Heart left ventricle (tissue), 16 donors: ENCODE measurements at regions not wholly inside any gene's neighbourhood (a gene's known extent, or its start where the extent isn't known, plus 50 kb on each side); places are given as distances from the start of the nearest gene placed in this dataset.

ENCODE experiments used
- ATAC-seq, 4 donors: fragments of 200-7000 bp; cut with Tn5 transposase; one replicate each; pipeline ENCODE4 v1.9.1; 2020 to 2022; ENCODE audit warnings: moderate library complexity in 4 of 4, mild to moderate bottlenecking in 3 of 4, moderate number of reproducible peaks in 1 of 4
- DNase-seq, 5 donors: peaks; one replicate each; pipeline ENCODE4 v3.0.0-alpha.2; 2020
- H3K27ac ChIP-seq, 12 donors: fragments of 200-600 bp; sonication (generic) in 4 of 12; one replicate each; pipeline versions ENCODE4 v1.5.0 to v1.8.0; 2016 to 2022; ENCODE audit warnings: mild to moderate bottlenecking in 2 of 12
- H3K27me3 ChIP-seq, 9 donors: fragments of 200-600 bp; sonication (generic) in 2 of 9; one replicate each; pipeline versions ENCODE4 v1.5.1 to v1.8.0; 2016 to 2022; ENCODE audit warnings: mild to moderate bottlenecking in 3 of 9
- H3K36me3 ChIP-seq, 9 donors: fragments of 200-600 bp; sonication (generic) in 2 of 9; one replicate each; pipeline versions ENCODE4 v1.5.0 to v1.8.0; 2018 to 2022; ENCODE audit warnings: mild to moderate bottlenecking in 2 of 9
- H3K4me1 ChIP-seq, 12 donors: fragments of 200-600 bp; sonication (generic) in 4 of 12; one replicate each; pipeline versions ENCODE4 v1.5.0 to v1.8.0; 2016 to 2022; ENCODE audit warnings: mild to moderate bottlenecking in 3 of 12
- H3K4me3 ChIP-seq, 12 donors: fragments of 200-600 bp; sonication (generic) in 4 of 12; one replicate each; pipeline versions ENCODE4 v1.5.0 to v1.8.0; 2017 to 2022; ENCODE audit warnings: mild to moderate bottlenecking in 9 of 12, moderate library complexity in 4 of 12
- H3K9me3 ChIP-seq, 12 donors: fragments of 200-600 bp; sonication (generic) in 4 of 12; one replicate each; pipeline versions ENCODE4 v1.5.0 to v1.8.0; 2016 to 2022; ENCODE audit warnings: mild to moderate bottlenecking in 1 of 12
- POLR2A ChIP-seq, 2 donors: fragments of 450-650 bp; IDR thresholded peaks; one replicate each; pipeline ENCODE4 v1.6.1; 2017; ENCODE audit warnings: antibody characterized with exemption in 2 of 2, mild to moderate bottlenecking in 2 of 2, moderate library complexity in 2 of 2
- WGBS, 4 donors: extraction: QIAGEN DNeasy Blood & Tissue Kit in 2 of 4; methylation state at CpG; one replicate each; pipeline versions ENCODE4 v1.1.5 to v1.1.7; 2013 to 2018; 5-methylcytosine and 5-hydroxymethylcytosine counted together
- intact Hi-C, 10 donors: fragments of 100-400 bp; cut with DNase I; formaldehyde crosslinking; loops; one replicate each; pipeline versions ENCODE4 v1.11.1 to v1.14.2; 2022
- TF ChIP-seq, protein P1 (sequence below), 12 donors: fragments of 200-600 bp; sonication (generic) in 4 of 12; IDR thresholded peaks; one replicate each; pipeline versions ENCODE4 v1.5.0 to v1.8.0; 2018 to 2022; ENCODE audit warnings: antibody characterized with exemption in 12 of 12, mild to moderate bottlenecking in 5 of 12
- donor health status: ischemic (EF 13 %, LVEDD 7.1; RV severe dilation, severe dysfunction).
- donor health status: healthy with polysubstance abuse.
- donor health status: DM: no; HTN: yes; CAD: no.
- donor health status: DM: no; HTN: no; CAD: no.
- donor health status: ischemic (EF 25% LVEDD 6.9; RV normal size, moderate dysfunction).
- donor health status: ischemic (EF 25% LVEDD 5.7; RV mildly dilated, moderate dysfunction).
- donor health status: healthy.
- donor health status: DM: yes; HTN: yes; CAD: no.
- donor health status: ischemic (EF 35%, LVEDD 5.7; RV mildly dilated, moderate dysfunction).
- donor health status: nonischemic (EF 11% LVEDD 7.7; RV severe dilation, severe dysfunction).
- donor health status: DM: yes; HTN: yes; CAD: no.
- donor health status: PGD.
- donor health status: ischemic (EF 29% LVEDD 5.4; RV normal size, mild dysfunction).
- donor health status: nonischemic (EF 23%, LVEDD 6.1; RV moderate dilation, normal function).

DNA sequence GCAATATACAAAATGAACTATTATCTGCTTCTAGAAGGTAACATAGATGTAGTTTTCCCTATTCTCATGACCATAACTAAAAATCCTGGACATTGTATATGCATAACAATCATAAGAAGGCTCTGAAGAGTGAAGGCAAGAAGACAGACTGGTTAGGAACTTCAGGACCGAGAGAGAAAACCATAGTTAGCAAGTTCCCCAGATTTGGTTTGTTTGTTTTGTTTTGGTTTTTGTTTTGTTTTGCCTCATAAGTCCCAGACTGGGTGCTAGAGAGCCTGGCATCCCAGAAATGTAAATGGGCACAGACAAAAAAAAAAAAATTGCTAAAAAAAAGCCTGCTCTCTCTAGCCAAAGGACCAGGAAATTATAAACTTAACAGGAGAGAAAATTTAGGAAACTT, 192.2 kb upstream of the FBXO11 start:
- no peaks in the 10 kb centered on the region for H3K27me3 ChIP-seq
- WGBS, 4 donors = 40 to 90% (median 87%) methylated on average over 1 of the region's 1 CpG
- peaks cover 0 to 3% (median 0%) of the 10 kb centered on the region in 12 donors for H3K4me1 ChIP-seq
- TF ChIP-seq POLR2A (IDR thresholded peaks at IDR 0.05) = no peak
- TF ChIP-seq, protein P1, sequence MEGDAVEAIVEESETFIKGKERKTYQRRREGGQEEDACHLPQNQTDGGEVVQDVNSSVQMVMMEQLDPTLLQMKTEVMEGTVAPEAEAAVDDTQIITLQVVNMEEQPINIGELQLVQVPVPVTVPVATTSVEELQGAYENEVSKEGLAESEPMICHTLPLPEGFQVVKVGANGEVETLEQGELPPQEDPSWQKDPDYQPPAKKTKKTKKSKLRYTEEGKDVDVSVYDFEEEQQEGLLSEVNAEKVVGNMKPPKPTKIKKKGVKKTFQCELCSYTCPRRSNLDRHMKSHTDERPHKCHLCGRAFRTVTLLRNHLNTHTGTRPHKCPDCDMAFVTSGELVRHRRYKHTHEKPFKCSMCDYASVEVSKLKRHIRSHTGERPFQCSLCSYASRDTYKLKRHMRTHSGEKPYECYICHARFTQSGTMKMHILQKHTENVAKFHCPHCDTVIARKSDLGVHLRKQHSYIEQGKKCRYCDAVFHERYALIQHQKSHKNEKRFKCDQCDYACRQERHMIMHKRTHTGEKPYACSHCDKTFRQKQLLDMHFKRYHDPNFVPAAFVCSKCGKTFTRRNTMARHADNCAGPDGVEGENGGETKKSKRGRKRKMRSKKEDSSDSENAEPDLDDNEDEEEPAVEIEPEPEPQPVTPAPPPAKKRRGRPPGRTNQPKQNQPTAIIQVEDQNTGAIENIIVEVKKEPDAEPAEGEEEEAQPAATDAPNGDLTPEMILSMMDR (IDR thresholded peaks at IDR 0.05) = no peak
- DNase-seq = no peak
- ATAC-seq = no peak
- no peaks in the 10 kb centered on the region for H3K36me3 ChIP-seq
- intact Hi-C loops = loop anchor here in 2 of 10 donors (10.0 kb wide), 3 partner anchors 324 to 664 kb away; no protein-coding TSS in a partner anchor
- H3K27ac ChIP-seq = no peak overlapping the region
- H3K9me3 ChIP-seq = peaks cover 0 to 11% (median 0%) of the 10 kb centered on the region in 12 donors
- no peak overlapping the region for H3K4me3 ChIP-seq

DNA sequence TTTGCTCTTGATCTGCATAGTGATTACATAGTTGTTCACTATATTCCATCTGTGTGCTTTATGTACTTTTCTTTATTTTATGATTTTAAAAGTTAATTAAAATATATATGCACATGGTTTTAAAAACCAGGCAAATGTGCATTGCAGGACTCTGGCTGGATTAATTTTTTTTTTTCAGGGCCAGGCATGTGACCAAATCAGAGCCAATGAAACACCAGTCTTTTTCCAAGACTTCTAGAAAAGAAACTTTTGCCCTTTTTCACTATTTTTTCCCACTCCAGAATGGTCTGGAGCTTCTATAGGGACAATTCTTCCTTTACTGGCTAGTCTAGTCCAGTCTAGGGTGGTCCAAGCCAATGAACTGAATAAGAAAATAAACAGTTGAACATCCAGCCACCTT, 198.1 kb upstream of the FBXO11 start:
- intact Hi-C loops = loop anchor here in 5 of 10 donors (5.0 to 10.0 kb wide), 6 partner anchors 190 to 670 kb away; partner anchors contain the start of gene MSH6 (in 1 of the 5)
- H3K9me3 ChIP-seq = peaks cover 0 to 10% (median 0%) of the 10 kb centered on the region in 12 donors
- H3K4me1 ChIP-seq = peaks cover 0 to 20% (median 9%) of the 10 kb centered on the region in 12 donors
- ATAC-seq (no peak), DNase-seq (no peak)
- no peaks in the 10 kb centered on the region for H3K36me3 ChIP-seq
- no peaks in the 10 kb centered on the region for H3K27me3 ChIP-seq
- no peak overlapping the region for H3K27ac ChIP-seq
- TF ChIP-seq POLR2A (IDR thresholded peaks at IDR 0.05) = no peak
- TF ChIP-seq, protein P1 (IDR thresholded peaks at IDR 0.05) = no peak
- no peak overlapping the region for H3K4me3 ChIP-seq

DNA sequence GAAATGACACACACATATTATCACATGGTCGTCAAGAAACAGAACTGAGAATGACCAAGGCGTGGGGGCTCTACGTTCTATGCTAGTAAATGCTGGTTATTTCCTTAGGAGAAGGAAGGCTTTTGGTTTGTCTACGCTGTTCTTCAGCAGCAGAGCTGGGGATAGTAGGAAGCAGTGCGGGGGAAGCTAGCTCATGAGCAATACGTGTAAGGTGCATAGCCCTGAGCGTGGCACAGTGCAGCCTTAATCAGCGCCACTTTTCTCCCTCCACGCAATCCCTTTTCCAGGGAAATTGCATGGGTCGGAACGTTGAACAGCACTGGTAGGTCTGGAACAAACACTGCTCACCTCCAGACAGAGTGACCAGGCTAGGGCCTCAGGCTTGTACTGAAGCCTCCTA, 199.6 kb upstream of the FBXO11 start:
- Histone ChIP-seq H3K4me3 (peak overlapping the region in 4 of 12 donors; percentile 15 to 28 (median 24)), H3K9me3 (no peaks in the 10 kb centered on the region), H3K36me3 (no peaks in the 10 kb centered on the region), H3K4me1 (peaks cover 0 to 26% (median 10%) of the 10 kb centered on the region in 12 donors), H3K27me3 (no peaks in the 10 kb centered on the region), H3K27ac (peak overlapping the region in 7 of 12 donors; percentile 2 to 59 (median 51))
- no peak for DNase-seq
- intact Hi-C loops = loop anchor here (1.0 to 10.0 kb wide), 15 partner anchors 191 to 671 kb away; partner anchors contain the start of genes FBXO11 (in 6 of the 10) and MSH6 (in 4 of the 10)
- ATAC-seq = peak in 1 of 4 donors; percentile 1
- TF ChIP-seq, protein P1 (IDR thresholded peaks at IDR 0.05) = no peak
- 77 to 84% (median 78%) methylated on average over 10 to 11 of the region's 11 CpGs for WGBS, 4 donors

DNA sequence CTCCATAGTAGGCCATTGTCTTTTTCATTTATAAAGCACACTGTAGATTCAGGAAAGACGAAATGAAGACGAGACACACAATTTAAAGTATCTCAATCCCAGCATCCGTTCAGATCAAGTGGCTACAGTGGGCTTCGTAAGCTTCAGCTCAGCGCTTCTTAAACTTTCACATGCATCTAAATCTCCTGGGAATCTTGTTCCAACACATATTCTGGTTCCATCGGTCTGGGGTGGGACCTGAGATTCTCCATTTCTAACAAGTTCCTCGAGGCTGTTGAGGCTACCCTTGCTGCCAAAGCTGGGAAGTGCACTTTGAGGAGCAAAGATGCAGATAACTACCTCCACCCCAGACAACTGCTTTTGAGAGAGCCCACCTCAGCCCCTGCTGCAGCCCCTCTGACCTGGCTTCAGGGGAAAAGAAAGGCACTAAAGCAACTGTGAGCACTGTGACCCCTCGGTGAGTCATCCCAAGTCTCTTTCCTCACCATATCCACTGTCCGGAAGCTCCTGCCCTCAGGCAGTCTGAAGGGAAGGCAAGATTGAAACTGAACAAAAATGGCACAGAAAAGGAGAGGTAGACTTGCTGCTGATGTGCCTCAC, 201.1 kb upstream of the FBXO11 start:
- TF ChIP-seq, protein P1 (IDR thresholded peaks at IDR 0.05) = no peak
- no peak for TF ChIP-seq POLR2A (IDR thresholded peaks at IDR 0.05)
- intact Hi-C loops = loop anchor here (2.0 to 10.0 kb wide), 12 partner anchors 193 to 673 kb away; partner anchors contain the start of genes FBXO11 (in 6 of the 10) and MSH6 (in 4 of the 10)
- ATAC-seq = no peak
- no peak for DNase-seq
- WGBS, 4 donors = 43 to 59% (median 57%) methylated on average over 9 of the region's 9 CpGs
- no peaks in the 10 kb centered on the region for H3K9me3 ChIP-seq
- no peaks in the 10 kb centered on the region for H3K36me3 ChIP-seq
- H3K27ac ChIP-seq = peak overlapping the region in 10 of 12 donors; percentile 2 to 59 (median 50)
- peaks cover 0 to 35% (median 12%) of the 10 kb centered on the region in 12 donors for H3K4me1 ChIP-seq
- H3K27me3 ChIP-seq = no peaks in the 10 kb centered on the region
- peak overlapping the region in 2 of 12 donors; percentile 27 to 33 for H3K4me3 ChIP-seq
